ENCODE measurements at regions not wholly inside any gene's neighbourhood (a gene's known extent, or its start where the extent isn't known, plus 50 kb on each side); places are given as distances from the start of the nearest gene placed in this dataset.
"Not testable (repeated sequence)": the region's sequence is repeated elsewhere in the genome, so short reads cannot be mapped to it uniquely, and the experiment has no call there.

DNA sequence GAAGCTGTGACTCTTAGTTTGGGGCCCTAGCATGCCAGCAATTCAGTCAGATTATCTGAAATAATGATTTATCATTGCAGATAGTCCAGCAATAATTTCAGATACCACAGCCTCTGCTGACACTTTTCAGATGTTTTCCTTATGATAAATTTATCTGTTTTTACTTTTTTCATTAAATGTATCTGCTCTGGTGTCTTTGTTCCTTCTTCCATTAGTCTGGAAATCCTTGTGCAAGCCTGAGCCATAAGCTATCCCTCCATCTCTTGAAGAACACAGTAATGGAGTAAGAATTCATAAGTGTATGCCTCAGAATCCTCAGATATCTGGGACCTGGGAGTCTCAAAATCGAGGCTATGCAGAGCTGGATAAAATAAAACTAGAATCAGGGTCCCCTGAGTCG lies 146.4 kb upstream of the KRR1 start:
- H3K36me3 ChIP-seq (ENCODE audit: low read depth), result no peaks in the 10 kb centered on the region
- ATAC-seq (no peak), DNase-seq (no peak)
- intact Hi-C loops (cut with DNase I, micrococcal nuclease), result no loop called here
- TF ChIP-seq, protein P1, sequence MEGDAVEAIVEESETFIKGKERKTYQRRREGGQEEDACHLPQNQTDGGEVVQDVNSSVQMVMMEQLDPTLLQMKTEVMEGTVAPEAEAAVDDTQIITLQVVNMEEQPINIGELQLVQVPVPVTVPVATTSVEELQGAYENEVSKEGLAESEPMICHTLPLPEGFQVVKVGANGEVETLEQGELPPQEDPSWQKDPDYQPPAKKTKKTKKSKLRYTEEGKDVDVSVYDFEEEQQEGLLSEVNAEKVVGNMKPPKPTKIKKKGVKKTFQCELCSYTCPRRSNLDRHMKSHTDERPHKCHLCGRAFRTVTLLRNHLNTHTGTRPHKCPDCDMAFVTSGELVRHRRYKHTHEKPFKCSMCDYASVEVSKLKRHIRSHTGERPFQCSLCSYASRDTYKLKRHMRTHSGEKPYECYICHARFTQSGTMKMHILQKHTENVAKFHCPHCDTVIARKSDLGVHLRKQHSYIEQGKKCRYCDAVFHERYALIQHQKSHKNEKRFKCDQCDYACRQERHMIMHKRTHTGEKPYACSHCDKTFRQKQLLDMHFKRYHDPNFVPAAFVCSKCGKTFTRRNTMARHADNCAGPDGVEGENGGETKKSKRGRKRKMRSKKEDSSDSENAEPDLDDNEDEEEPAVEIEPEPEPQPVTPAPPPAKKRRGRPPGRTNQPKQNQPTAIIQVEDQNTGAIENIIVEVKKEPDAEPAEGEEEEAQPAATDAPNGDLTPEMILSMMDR (IDR thresholded peaks at IDR 0.05), result no peak
- no peaks in the 10 kb centered on the region for H3K9me3 ChIP-seq
- no peaks in the 10 kb centered on the region for H3K4me1 ChIP-seq (ENCODE audit: low read depth)
- H3K4me3 ChIP-seq, result no peak overlapping the region

DNA sequence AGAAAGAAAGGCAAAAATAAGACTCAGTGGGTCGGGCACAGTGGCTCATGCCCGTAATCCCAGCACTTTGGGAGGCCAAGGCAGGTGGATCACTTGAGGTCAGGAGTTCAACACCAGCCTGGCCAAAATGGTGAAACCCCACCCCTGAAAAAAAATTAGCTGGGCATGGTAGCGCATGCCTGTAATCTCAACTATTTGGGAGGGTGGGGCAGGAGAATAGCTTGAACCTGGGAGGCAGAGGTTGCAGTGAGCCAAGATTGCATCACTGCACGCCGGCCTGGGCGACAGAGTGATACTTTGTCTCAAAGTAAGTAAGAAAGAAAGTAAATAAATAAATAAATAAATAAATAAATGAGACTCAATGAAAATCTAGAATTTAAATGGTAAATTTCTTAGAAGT lies 145.9 kb upstream of the KRR1 start:
- H3K9me3 ChIP-seq; ATAC-seq; intact Hi-C loops (cut with DNase I, micrococcal nuclease); H3K4me3 ChIP-seq; H3K36me3 ChIP-seq (ENCODE audit: low read depth); H3K4me1 ChIP-seq (ENCODE audit: low read depth); DNase-seq: not testable (repeated sequence)

DNA sequence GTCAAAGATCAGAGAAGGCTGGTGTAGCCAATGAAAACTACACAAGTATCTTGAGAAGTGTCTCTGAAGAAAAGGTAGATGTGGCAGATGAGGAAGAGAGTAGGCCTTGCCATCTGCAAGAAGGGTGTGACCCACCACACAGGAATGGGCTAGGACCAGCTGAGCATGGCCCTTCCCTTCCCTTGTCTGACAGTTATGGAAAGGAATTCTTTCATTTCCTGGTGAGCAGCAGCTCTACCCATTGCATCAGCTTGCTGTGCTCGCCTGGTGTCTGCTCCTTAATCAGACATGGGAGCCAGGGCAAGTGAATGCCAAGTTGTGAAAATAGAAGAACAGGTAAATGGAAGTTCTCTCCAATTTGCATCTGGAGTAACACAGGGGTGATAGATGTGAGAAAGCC lies 145.2 kb upstream of the KRR1 start:
- ATAC-seq, result peak; percentile 48
- no peak overlapping the region for H3K4me3 ChIP-seq

DNA sequence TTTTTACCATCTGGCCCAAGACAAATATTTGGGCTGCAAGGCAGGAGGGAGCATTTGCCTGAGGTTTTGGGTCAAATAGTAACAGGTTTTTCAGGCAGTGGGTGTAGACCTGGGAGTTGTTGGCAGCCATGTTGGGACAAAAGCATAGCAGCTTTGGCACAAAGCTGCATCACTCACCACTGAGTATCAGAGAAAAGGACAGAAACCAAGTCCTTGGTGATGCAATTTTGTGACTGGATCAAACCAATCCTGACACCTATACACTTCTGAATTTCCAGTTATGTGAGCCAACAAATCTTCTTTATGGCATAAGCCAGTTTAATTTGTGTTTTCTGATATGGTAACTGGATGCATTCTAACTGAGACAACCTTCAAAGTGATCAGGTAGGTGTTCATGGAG lies 144.8 kb upstream of the KRR1 start:
- intact Hi-C loops (cut with DNase I, micrococcal nuclease), result no loop called here
- no peaks in the 10 kb centered on the region for H3K4me1 ChIP-seq (ENCODE audit: low read depth)
- DNase-seq (no peak), ATAC-seq (no peak)
- no peaks in the 10 kb centered on the region for H3K9me3 ChIP-seq
- no peaks in the 10 kb centered on the region for H3K36me3 ChIP-seq (ENCODE audit: low read depth)
- TF ChIP-seq, protein P1 (IDR thresholded peaks at IDR 0.05), result no peak
- H3K4me3 ChIP-seq, result no peak overlapping the region

More for the DNA sequence above, 145.2 kb upstream of the KRR1 start:
- H3K36me3 ChIP-seq (ENCODE audit: low read depth), result no peaks in the 10 kb centered on the region
- H3K9me3 ChIP-seq, result no peaks in the 10 kb centered on the region
- TF ChIP-seq, protein P1 (IDR thresholded peaks at IDR 0.05), result no peak
- DNase-seq, result no peak
- intact Hi-C loops (cut with DNase I, micrococcal nuclease), result no loop called here
- no peaks in the 10 kb centered on the region for H3K4me1 ChIP-seq (ENCODE audit: low read depth)

DNA sequence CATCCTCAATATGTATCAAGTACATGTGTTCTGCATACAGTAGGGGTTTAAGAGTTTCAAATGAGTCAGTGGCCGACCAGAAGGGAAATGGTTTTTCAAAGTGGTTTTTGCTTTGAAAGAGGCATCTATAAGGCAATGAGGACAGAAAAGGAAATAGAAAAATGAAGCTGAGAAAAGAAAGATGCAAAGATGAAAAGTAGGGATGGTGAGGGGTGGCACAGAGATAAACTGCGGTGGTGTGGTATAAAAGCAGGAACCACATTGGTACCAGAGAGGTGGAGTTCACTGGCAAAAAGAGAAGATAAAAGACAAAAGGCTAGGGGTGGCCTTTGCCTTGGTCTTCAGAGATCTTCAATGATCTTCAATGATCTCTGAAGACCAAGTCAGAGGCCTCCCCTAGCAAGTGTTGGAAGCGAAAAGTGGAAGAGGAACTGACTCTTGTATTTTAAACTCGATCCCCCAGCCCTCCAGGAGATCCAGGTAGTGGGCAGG lies 144.0 kb upstream of the KRR1 start:
- H3K36me3 ChIP-seq (ENCODE audit: low read depth), result no peaks in the 10 kb centered on the region
- H3K4me1 ChIP-seq (ENCODE audit: low read depth), result no peaks in the 10 kb centered on the region
- ATAC-seq (no peak), DNase-seq (no peak)
- no peaks in the 10 kb centered on the region for H3K9me3 ChIP-seq
- TF ChIP-seq, protein P1 (IDR thresholded peaks at IDR 0.05), result no peak
- H3K4me3 ChIP-seq, result no peak overlapping the region
- intact Hi-C loops (cut with DNase I, micrococcal nuclease), result no loop called here

DNA sequence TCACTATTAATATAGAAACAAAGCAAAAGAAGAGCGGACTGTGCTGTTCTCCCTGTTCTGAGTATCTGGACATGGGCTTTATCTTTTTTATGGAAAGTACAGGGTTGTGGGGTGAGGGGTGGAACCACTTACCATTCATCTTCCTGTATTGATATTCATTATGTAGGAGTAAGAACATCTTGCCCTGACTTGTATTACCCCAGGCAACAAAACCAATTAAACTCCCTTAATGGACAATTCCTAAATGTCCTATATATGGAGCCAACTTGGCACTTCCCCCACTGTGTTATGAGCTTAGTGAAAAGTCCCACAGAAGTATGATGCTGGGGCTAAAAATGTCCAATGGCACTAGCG lies 139.9 kb upstream of the KRR1 start:
- TF ChIP-seq, protein P1 (IDR thresholded peaks at IDR 0.05), result no peak
- Histone ChIP-seq H3K9me3 (no peaks in the 10 kb centered on the region), H3K36me3 (ENCODE audit: low read depth) (no peaks in the 10 kb centered on the region), H3K4me3 (no peak overlapping the region), H3K4me1 (ENCODE audit: low read depth) (no peaks in the 10 kb centered on the region)
- no peak for ATAC-seq
- DNase-seq, result no peak
- intact Hi-C loops (cut with DNase I, micrococcal nuclease), result no loop called here

All from mucosa of descending colon (tissue), 3 donors.